MM.1S (cell line): ENCODE measurements at regions not wholly inside any gene's neighbourhood (a gene's known extent, or its start where the extent isn't known, plus 50 kb on each side); places are given as distances from the start of the nearest gene placed in this dataset.

Source experiments
- DNase-seq: peaks from one replicate; pipeline ENCODE4 v3.0.0-alpha.2; 2015
- H2AFZ ChIP-seq: fragments of 300-600 bp; sonication (generic); 2 replicates; pipeline ENCODE4 v1.6.0; 2016; ENCODE audit warnings: antibody characterized with exemption, low read length
- H3F3A ChIP-seq: fragments of 300-600 bp; sonication (generic); 2 replicates; pipeline ENCODE4 v1.6.1; 2016; ENCODE audit warnings: mild to moderate bottlenecking, antibody characterized with exemption, low read length, moderate library complexity, mixed read lengths; ENCODE audit not compliant: insufficient read depth
- H3K27ac ChIP-seq: fragments of 300-600 bp; sonication (generic); 2 replicates; pipeline ENCODE4 v1.5.1; 2016; ENCODE audit warnings: mild to moderate bottlenecking, low read length
- H3K27me3 ChIP-seq: fragments of 300-600 bp; sonication (generic); replicated peaks from 2 replicates; pipeline ENCODE4 v1.6.0; 2016; ENCODE audit warnings: low read length; ENCODE audit not compliant: insufficient read depth
- H3K36me3 ChIP-seq: fragments of 300-600 bp; sonication (generic); replicated peaks from 2 replicates; pipeline ENCODE4 v1.6.1; 2016; ENCODE audit warnings: mild to moderate bottlenecking, low read length, mixed read lengths; ENCODE audit not compliant: insufficient read depth
- H3K4me1 ChIP-seq: fragments of 300-600 bp; sonication (generic); 2 replicates; pipeline ENCODE4 v1.6.1; 2016; ENCODE audit warnings: low read length, mixed read lengths
- H3K4me2 ChIP-seq: fragments of 300-600 bp; sonication (generic); 2 replicates; pipeline ENCODE4 v1.6.0; 2016; ENCODE audit warnings: low read depth, low read length
- H3K4me3 ChIP-seq: fragments of 300-600 bp; sonication (generic); 2 replicates; pipeline ENCODE4 v1.5.1; 2016; ENCODE audit warnings: low read length, mixed read lengths
- H3K79me2 ChIP-seq: fragments of 300-600 bp; sonication (generic); 2 replicates; pipeline ENCODE4 v1.6.1; 2016; ENCODE audit warnings: mixed run types, low read length, mixed read lengths
- H3K9ac ChIP-seq: fragments of 300-600 bp; sonication (generic); 2 replicates; pipeline ENCODE4 v1.6.1; 2016; ENCODE audit warnings: low read length, mixed read lengths
- H3K9me2 ChIP-seq: fragments of 300-600 bp; sonication (generic); replicated peaks from 2 replicates; pipeline ENCODE4 v1.6.1; 2016; ENCODE audit warnings: mild to moderate bottlenecking, low read length, mixed read lengths; ENCODE audit not compliant: insufficient read depth
- H3K9me3 ChIP-seq: fragments of 300-600 bp; sonication (generic); replicated peaks from 2 replicates; pipeline ENCODE4 v1.6.1; 2016; ENCODE audit warnings: mild to moderate bottlenecking, low read length, mixed read lengths; ENCODE audit not compliant: insufficient read depth
- H4K20me1 ChIP-seq: fragments of 300-600 bp; sonication (generic); 2 replicates; pipeline ENCODE4 v1.6.1; 2016; ENCODE audit warnings: mild to moderate bottlenecking, low read length, moderate library complexity, mixed read lengths; ENCODE audit not compliant: insufficient read depth
- EZH2 ChIP-seq: fragments of 300-600 bp; sonication (generic); optimal IDR thresholded peaks from 2 replicates; pipeline ENCODE3; 2017; ENCODE audit warnings: low read depth, mild to moderate bottlenecking, antibody characterized with exemption, low read length, mixed read lengths
- EZH2phosphoT487 ChIP-seq: fragments of 300-600 bp; sonication (generic); IDR thresholded peaks from 2 replicates; pipeline ENCODE4 v1.6.1; 2018; ENCODE audit warnings: antibody characterized with exemption, low read length
- TF ChIP-seq, protein P1 (sequence below): fragments of 300-600 bp; sonication (generic); IDR thresholded peaks from 2 replicates; pipeline ENCODE4 v1.5.1; 2016; ENCODE audit warnings: antibody characterized with exemption, low read length, mixed read lengths

DNA sequence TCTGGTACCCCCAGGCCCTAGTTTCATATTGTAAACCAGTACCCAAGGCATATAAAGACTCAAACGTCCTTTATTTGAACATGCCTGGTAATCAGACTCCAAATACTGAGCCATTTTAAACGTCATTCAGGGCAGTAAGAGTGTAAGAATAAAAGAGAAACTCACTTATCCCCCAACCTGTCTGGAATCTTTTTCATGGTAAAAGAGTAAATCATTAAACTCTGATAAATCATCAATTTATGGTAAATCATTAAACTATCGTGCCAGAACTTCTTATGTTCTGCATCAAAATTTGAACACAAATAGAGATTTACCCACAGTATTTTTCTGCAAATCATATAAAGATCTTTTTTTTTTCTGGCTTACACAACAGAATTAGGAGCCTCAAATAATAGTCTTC is 734.3 kb upstream of the POT1 start:
- DNase-seq = no peak
- Histone ChIP-seq H3K9me3 (no peaks in the 10 kb centered on the region), H3F3A (no peaks in the 10 kb centered on the region), H4K20me1 (no peaks in the 10 kb centered on the region), H3K27ac (no peak overlapping the region), H2AFZ (no peak overlapping the region), H3K79me2 (no peaks in the 10 kb centered on the region), H3K36me3 (no peaks in the 10 kb centered on the region), H3K4me2 (no peak overlapping the region), H3K9ac (no peak overlapping the region), H3K4me1 (no peaks in the 10 kb centered on the region), H3K9me2 (no peaks in the 10 kb centered on the region), H3K4me3 (no peak overlapping the region), H3K27me3 (no peaks in the 10 kb centered on the region)
- no peak for TF ChIP-seq EZH2phosphoT487
- TF ChIP-seq, protein P1, sequence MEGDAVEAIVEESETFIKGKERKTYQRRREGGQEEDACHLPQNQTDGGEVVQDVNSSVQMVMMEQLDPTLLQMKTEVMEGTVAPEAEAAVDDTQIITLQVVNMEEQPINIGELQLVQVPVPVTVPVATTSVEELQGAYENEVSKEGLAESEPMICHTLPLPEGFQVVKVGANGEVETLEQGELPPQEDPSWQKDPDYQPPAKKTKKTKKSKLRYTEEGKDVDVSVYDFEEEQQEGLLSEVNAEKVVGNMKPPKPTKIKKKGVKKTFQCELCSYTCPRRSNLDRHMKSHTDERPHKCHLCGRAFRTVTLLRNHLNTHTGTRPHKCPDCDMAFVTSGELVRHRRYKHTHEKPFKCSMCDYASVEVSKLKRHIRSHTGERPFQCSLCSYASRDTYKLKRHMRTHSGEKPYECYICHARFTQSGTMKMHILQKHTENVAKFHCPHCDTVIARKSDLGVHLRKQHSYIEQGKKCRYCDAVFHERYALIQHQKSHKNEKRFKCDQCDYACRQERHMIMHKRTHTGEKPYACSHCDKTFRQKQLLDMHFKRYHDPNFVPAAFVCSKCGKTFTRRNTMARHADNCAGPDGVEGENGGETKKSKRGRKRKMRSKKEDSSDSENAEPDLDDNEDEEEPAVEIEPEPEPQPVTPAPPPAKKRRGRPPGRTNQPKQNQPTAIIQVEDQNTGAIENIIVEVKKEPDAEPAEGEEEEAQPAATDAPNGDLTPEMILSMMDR = no peak
- TF ChIP-seq EZH2 = no peak

GRCh38 chr7:125661677-125662076 is 732.1 kb upstream of the POT1 start:
- H4K20me1 ChIP-seq = no peaks in the 10 kb centered on the region
- no peaks in the 10 kb centered on the region for H3K9me2 ChIP-seq
- no peak overlapping the region for H2AFZ ChIP-seq
- no peak overlapping the region for H3K27ac ChIP-seq
- H3F3A ChIP-seq = no peaks in the 10 kb centered on the region
- no peaks in the 10 kb centered on the region for H3K79me2 ChIP-seq
- H3K4me3 ChIP-seq = no peak overlapping the region
- no peaks in the 10 kb centered on the region for H3K27me3 ChIP-seq
- TF ChIP-seq EZH2phosphoT487 (no peak), EZH2 (no peak)
- TF ChIP-seq, protein P1 = no peak
- H3K4me1 ChIP-seq = no peaks in the 10 kb centered on the region
- H3K4me2 ChIP-seq = no peak overlapping the region
- H3K36me3 ChIP-seq = no peaks in the 10 kb centered on the region
- no peak overlapping the region for H3K9ac ChIP-seq
- no peak for DNase-seq
- H3K9me3 ChIP-seq = no peaks in the 10 kb centered on the region

DNA sequence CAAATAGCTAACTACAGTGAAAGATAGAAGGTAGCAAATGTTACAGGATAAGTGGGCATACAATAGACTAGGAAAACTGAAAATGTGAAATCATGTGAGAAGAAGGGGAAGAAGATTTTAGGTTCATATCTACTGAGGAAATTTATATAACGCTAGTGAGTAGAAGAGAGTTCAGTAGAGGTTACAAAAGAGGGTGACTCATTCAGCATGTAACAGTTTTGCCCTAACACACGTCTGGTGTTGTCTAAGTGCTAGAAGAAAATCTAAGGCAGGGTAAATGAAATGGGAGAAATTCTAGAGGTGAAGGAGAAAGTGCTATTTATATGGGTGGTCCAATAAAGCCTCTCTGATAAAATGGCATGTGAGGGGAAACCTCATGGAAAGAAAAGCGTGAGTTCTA is 731.4 kb upstream of the POT1 start:
- H3K9me2 ChIP-seq = no peaks in the 10 kb centered on the region
- H3K27me3 ChIP-seq = no peaks in the 10 kb centered on the region
- no peaks in the 10 kb centered on the region for H3K36me3 ChIP-seq
- DNase-seq = no peak
- TF ChIP-seq, protein P1 = no peak
- no peak for TF ChIP-seq EZH2phosphoT487
- TF ChIP-seq EZH2 = no peak
- H3K79me2 ChIP-seq = no peaks in the 10 kb centered on the region
- H4K20me1 ChIP-seq = no peaks in the 10 kb centered on the region
- H3K4me2 ChIP-seq = no peak overlapping the region
- H3F3A ChIP-seq = no peaks in the 10 kb centered on the region
- H3K4me1 ChIP-seq = no peaks in the 10 kb centered on the region
- no peak overlapping the region for H3K4me3 ChIP-seq
- no peaks in the 10 kb centered on the region for H3K9me3 ChIP-seq
- no peak overlapping the region for H3K9ac ChIP-seq
- no peak overlapping the region for H3K27ac ChIP-seq
- no peak overlapping the region for H2AFZ ChIP-seq
